ENCODE measurements at regions not wholly inside any gene's neighbourhood (a gene's known extent, or its start where the extent isn't known, plus 50 kb on each side); places are given as distances from the start of the nearest gene placed in this dataset.

GRCh38 chr3:127431066-127431465 is 143.2 kb upstream of the PRR20G start:
- Histone ChIP-seq H3K4me3 (ENCODE audit: low read length) (no peak overlapping the region), H3K4me2 (ENCODE audit: low read length) (no peak overlapping the region), H3K27me3 (ENCODE audit: insufficient read depth, low read depth, low read length) (no peaks in the 10 kb centered on the region), H2AFZ (ENCODE audit: low read depth, low read length) (no peak overlapping the region), H4K20me1 (ENCODE audit: insufficient read depth) (no peaks in the 10 kb centered on the region), H3K9ac (ENCODE audit: low read length) (no peak overlapping the region), H3K36me3 (ENCODE audit: insufficient read depth, low read length) (no peaks in the 10 kb centered on the region), H3F3A (ENCODE audit: insufficient read depth, low read length, poor library complexity, severe bottlenecking) (no peaks in the 10 kb centered on the region), H3K27ac (ENCODE audit: low read length) (no peak overlapping the region), H3K9me3 (ENCODE audit: low read length) (no peaks in the 10 kb centered on the region), H3K79me2 (replicated peaks; ENCODE audit: insufficient read depth, low read length) (no peaks in the 10 kb centered on the region), H3K9me2 (ENCODE audit: insufficient read depth, low read length) (no peaks in the 10 kb centered on the region)
- no peak for TF ChIP-seq REST (IDR thresholded peaks at IDR 0.05; ENCODE audit: borderline replicate concordance)
- TF ChIP-seq POLR2AphosphoS5 (IDR thresholded peaks at IDR 0.05), result no peak
- TF ChIP-seq RAD21 (conservative IDR thresholded peaks at IDR 0.05), result no peak
- no peak for TF ChIP-seq CTCF (IDR thresholded peaks at IDR 0.05; ENCODE audit: poor library complexity, severe bottlenecking)
- TF ChIP-seq EZH2 (IDR thresholded peaks at IDR 0.05; ENCODE audit: borderline replicate concordance, insufficient read depth, low read length, poor library complexity, severe bottlenecking), result no peak
- TF ChIP-seq MXI1 (conservative IDR thresholded peaks at IDR 0.05; ENCODE audit: poor library complexity, severe bottlenecking), result no peak
- no peak for TF ChIP-seq SMC3 (conservative IDR thresholded peaks at IDR 0.05; ENCODE audit: poor library complexity)

DNA sequence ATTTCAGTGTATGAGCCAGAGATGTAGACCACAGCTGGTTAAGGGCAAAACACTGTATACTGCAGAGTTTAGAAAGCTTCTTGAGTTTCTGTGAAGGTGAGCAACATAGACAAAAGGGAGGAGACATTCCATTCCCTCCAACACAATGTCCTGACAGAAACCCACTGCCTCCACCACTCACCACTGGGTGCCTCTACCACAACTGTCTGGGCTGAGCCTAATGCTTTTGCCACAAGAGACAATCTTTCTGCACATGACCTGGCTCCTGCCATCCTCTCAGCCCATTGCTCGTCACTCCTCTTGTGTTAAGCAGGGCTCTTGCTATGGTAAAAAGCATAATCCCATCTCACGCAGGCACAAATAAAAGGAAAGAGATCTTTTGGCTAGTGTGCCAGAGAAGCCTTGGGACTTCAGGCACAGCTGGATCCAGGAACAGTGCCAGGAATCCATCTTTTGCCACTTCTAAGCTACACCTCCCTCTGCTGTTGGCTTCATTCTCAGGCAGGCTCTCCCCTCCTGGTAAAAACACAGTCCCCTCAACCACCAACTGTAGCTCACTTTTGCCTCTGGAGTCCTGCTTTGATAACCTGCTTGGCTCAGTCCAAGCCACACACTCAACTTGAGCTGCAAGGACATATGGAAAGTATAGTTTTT is 140.6 kb upstream of the PRR20G start:
- Histone ChIP-seq H3K27ac (ENCODE audit: low read length) (no peak overlapping the region), H3K9me3 (ENCODE audit: low read length) (no peaks in the 10 kb centered on the region), H3K4me3 (ENCODE audit: low read length) (no peak overlapping the region), H3K36me3 (ENCODE audit: insufficient read depth, low read length) (no peaks in the 10 kb centered on the region), H3K4me2 (ENCODE audit: low read length) (no peak overlapping the region), H4K20me1 (ENCODE audit: insufficient read depth) (no peaks in the 10 kb centered on the region), H3K9ac (ENCODE audit: low read length) (no peak overlapping the region), H3F3A (ENCODE audit: insufficient read depth, low read length, poor library complexity, severe bottlenecking) (no peaks in the 10 kb centered on the region), H2AFZ (ENCODE audit: low read depth, low read length) (no peak overlapping the region), H3K27me3 (ENCODE audit: insufficient read depth, low read depth, low read length) (no peaks in the 10 kb centered on the region), H3K9me2 (ENCODE audit: insufficient read depth, low read length) (no peaks in the 10 kb centered on the region), H3K79me2 (replicated peaks; ENCODE audit: insufficient read depth, low read length) (no peaks in the 10 kb centered on the region)
- TF ChIP-seq SMC3 (conservative IDR thresholded peaks at IDR 0.05; ENCODE audit: poor library complexity), result no peak
- no peak for TF ChIP-seq CTCF (IDR thresholded peaks at IDR 0.05; ENCODE audit: poor library complexity, severe bottlenecking)

Data from neural cell (in vitro differentiated cells).